ENCODE measurements at regions not wholly inside any gene's neighbourhood (a gene's known extent, or its start where the extent isn't known, plus 50 kb on each side); places are given as distances from the start of the nearest gene placed in this dataset.

- DNase-seq (ENCODE audit: low read depth) = no peak
Measured at GRCh38 chr3:189049458-189050236, 122.1 kb upstream of the TPRG1 start.

- DNase-seq (ENCODE audit: low read depth) = no peak
Measured at GRCh38 chr3:189053322-189053721, 118.4 kb upstream of the TPRG1 start.

GRCh38 chr3:189056646-189057335 is 115.0 kb upstream of the TPRG1 start:
- no peak for DNase-seq (ENCODE audit: low read depth)

- no peak for DNase-seq (ENCODE audit: low read depth)
Measured at GRCh38 chr3:189057369-189057768, 114.4 kb upstream of the TPRG1 start.

DNA sequence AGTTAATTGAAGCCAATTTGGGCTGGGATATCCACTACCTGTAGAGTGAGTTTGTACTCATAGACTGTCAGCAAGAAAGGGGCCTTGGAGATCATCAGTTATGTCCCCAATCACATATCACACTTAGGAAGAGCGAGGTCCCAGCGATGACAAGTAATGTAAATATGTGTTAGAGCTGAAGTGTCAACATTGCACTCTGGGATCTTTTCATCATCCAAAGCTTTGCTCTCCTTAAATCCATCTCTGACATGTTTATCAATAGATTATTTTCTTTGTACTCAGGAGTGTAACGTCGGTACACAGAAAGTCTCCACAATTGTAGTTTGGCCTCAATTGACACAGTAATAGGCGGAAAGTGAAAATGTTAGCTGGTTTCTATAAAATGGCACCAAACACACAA is 113.7 kb upstream of the TPRG1 start:
- DNase-seq (ENCODE audit: low read depth) = no peak

- no peak for DNase-seq (ENCODE audit: low read depth)
Measured at GRCh38 chr3:189070965-189071364, 100.8 kb upstream of the TPRG1 start.

- no peak for DNase-seq (ENCODE audit: low read depth)
Measured at GRCh38 chr3:189071446-189071845, 100.3 kb upstream of the TPRG1 start.

DNA sequence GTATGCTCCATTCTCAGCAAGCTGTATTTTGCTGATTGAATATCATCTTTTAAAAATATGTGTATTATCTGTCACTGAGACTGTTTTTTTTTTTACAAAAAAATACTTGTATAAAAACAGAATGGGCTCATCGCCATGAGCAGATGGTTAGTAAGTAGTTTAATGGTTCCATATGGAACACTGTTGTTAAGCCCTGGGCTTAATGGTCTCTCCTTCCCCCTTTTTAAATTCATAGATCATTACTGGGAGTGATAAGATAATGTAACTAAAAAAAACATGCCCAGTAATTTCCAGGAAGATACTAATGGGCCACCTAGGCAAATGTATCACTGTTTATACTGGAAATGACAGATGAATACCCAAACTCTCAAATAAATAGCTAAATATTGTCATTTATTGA is 95.3 kb upstream of the TPRG1 start:
- DNase-seq (ENCODE audit: low read depth) = no peak

DNA sequence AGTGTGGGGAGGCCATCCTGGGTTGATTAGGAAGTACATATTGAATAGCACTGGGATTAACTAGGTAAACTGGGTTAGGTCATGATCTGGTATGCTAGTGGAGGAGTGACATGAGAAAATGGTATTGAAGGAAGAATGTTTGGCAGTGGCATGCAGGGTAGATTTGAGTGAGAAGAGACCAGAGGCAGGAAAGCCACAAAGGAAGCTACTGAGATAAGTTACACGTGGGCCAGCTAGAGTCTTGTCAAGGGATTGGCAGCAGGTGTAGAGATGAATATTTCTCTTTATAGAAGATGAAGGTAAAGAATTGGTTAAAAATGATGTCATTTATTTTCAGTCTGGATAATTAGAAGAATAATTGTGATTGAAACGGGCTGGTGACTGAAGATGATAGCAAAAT is 91.0 kb upstream of the TPRG1 start:
- DNase-seq (ENCODE audit: low read depth) = no peak

DNA sequence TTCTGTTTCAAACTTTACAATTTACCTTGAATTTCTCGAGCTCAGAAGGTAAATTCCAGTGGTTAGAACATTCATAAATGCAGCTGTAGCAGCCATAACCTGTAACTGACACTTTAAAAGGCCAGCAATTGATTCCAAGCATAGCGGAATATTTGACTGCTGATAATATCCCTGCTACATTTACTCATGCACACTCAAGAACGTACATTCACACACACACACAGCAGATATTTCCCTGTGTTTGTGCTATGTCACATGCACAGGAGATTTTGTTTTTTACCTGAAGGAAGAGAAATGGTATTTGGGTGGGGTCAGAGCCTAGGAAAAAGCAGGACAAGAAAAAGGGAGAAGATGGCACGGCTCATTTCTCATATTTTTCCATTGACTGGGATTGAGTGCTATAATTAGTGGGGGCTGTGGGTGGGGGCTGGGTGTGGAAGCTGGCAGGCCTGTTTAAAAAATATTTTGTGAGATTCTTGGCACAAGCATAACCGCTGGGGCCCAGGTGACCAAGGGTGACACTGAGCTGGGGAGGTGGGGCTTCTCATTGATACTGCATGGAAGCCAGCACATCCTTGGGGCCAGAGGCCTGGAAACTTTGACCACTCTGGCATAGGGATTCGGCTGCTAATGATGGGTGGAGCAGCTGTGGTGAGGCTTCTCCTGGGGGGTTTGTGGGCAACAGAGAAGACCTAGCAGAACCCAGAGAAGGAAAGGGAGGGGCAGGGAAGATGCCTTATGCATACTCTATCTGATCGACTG is 88.9 kb upstream of the TPRG1 start:
- DNase-seq (ENCODE audit: low read depth) = no peak

- DNase-seq (ENCODE audit: low read depth) = no peak
Measured at GRCh38 chr3:189084620-189085019, 87.2 kb upstream of the TPRG1 start.

- no peak for DNase-seq (ENCODE audit: low read depth)
Measured at GRCh38 chr3:189092547-189092946, 79.2 kb upstream of the TPRG1 start.

- no peak for DNase-seq (ENCODE audit: low read depth)
Measured at GRCh38 chr3:189094539-189094938, 77.2 kb upstream of the TPRG1 start.

DNA sequence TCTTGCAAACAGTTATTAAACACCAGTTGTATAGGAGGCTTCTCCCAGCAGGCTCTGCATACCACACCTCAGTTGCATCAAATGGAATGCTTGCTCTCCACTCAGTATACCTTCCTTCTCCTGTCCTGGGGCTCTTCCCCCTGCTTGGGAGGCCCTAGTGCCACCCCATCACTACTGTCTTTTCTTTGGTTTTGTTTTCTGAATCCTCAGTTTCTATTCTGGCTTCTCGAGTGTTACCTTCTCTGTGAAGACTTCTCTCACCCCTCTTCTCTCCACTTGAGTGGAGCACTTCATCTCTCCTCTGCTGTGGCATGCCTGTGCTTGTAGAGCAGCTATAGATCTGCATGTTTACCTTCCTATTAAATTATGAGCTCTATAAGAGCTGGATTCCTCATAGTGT is 75.7 kb upstream of the TPRG1 start:
- no peak for DNase-seq (ENCODE audit: low read depth)

DNA sequence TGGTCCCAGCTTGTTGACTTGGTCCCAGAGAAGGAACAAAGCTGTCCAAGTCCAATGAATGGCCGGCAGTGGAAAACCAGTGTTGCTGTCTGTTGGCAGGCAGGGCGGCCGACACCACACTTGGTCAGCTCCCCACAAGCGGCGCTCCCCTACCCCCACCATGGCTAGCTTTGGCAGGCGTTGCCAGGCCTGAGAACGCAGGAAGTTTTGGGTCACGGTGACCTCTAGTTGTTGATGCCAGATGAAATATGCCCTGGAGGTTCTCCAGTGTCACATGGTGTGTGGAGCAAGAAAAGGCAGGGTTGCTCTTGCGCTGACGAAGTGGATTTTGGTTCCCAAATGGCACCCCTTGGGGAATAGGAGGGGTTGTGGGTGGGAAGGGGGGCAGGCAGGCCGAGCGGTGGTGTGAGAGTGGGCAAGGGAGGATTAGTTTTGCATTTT is 72.7 kb upstream of the TPRG1 start:
- no peak for DNase-seq (ENCODE audit: low read depth)

GRCh38 chr3:189099505-189100290 is 72.1 kb upstream of the TPRG1 start:
- DNase-seq (ENCODE audit: low read depth) = no peak

DNA sequence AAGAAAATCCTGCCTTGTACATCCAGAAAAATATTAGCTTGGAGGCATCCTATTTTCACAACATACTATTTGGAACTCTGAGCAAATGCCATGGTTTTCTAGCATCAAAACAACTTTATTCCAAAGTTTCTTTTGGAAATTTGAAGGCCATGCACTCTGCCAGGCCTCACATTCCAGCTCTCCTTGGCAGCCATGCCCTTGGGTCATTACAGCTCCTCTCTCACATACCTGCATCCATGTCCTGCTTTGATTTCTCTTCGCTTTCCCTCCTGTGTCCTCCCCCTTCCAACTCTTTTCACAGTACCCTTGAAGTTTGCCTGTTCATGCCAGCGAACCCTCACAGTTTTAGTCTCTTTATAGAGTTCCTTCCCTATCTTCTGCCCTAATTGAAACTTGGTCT is 70.9 kb upstream of the TPRG1 start:
- no peak for DNase-seq (ENCODE audit: low read depth)

- no peak for DNase-seq (ENCODE audit: low read depth)
Measured at GRCh38 chr3:189101594-189101993, 70.2 kb upstream of the TPRG1 start.

DNA sequence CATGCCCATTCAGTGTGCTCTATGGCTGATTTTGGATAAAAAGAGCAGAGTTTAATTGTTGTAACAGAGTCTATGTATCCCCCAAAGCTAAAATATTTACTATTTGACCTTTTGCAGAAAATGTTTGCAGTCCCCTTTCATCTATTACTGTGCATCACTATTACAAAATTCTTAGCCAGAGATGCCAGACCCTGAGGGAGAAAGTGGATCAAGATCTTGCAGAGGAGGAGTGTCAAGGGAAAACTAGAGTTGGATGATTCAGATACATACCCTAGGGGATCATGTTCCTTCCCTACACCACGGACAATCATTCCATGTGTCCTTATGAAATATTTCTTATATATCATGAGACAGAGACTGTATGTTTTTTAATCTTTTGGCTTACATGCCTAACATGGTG is 68.6 kb upstream of the TPRG1 start:
- DNase-seq (ENCODE audit: low read depth) = no peak

GRCh38 chr3:189108067-189108466 is 63.7 kb upstream of the TPRG1 start:
- no peak for DNase-seq (ENCODE audit: low read depth)

DNA sequence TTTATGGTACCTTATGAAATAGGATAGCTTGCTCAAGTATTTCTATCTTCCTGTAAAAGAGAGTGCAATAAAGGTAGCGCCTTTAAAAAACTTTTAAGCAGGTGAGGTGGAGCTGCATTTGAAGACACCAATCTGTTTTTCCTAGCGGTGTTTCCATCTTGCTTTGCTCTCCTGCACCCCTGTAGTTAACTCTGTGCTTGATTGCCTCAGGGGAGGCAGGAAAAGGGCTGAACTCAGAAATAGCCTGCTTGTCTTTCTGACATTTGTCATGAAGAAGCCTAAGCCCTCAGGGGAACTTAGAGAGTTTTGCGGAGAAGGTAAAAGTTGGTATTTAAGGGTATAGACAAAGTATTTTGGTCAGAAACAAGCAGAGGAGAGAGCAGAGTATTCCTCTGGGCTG is 63.0 kb upstream of the TPRG1 start:
- DNase-seq (ENCODE audit: low read depth) = no peak

DNA sequence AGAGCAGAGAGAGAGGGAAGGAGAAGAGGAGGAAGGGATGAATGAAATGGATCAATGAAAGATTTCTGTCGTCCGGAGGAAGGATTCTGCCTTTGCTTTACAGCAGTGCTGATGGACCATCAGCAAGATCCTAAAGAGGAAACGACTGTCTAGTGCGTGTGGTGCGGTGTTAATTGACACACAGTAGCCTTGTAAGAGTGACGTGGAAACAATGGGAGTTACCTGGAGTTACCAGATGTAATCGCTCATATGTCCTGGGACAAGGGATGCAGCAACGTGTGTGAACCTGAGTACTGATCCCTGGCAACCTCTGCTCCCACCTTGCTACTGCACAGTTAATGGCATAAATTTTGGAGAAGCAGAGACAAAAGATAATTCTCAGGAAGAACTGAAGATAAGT is 62.6 kb upstream of the TPRG1 start:
- DNase-seq (ENCODE audit: low read depth) = no peak

Measured in activated T-cell treated with anti-CD3 and anti-CD28 coated beads for 1 hour (primary cell).